HepG2 (cell line): ENCODE measurements at regions not wholly inside any gene's neighbourhood (a gene's known extent, or its start where the extent isn't known, plus 50 kb on each side); places are given as distances from the start of the nearest gene placed in this dataset.

ENCODE experiments used
- ATAC-seq: fragments of 200-7000 bp; cut with Tn5 transposase; 3 replicates; pipeline ENCODE4 v1.9.1; 2020; ENCODE audit warnings: mild to moderate bottlenecking, moderate library complexity
- BruUV-seq: library from RNA; stranded (reverse); fragments of 400-500 nt; replicated peaks from 2 replicates; lab custom pipeline; 2021; lab: Mats Ljungman, UMichigan
- CTCF ChIA-PET: fragments of 300-600 bp; formaldehyde crosslinking; extraction: SDS; loops from one replicate; lab custom pipeline; 2021; ENCODE audit warnings: low total read pairs, inconsistent platforms, low intra/inter-chr PET ratio; lab: Yijun Ruan, JAX
- POLR2A ChIA-PET: fragments of 350-600 bp; sonication (Branson Sonifier 250); formaldehyde crosslinking; loops from one replicate; lab custom pipeline; 2020; ENCODE audit warnings: antibody characterized with exemption, inconsistent platforms; lab: Yijun Ruan, JAX
- DNase-seq: peaks from one replicate; pipeline ENCODE4 v3.0.0-alpha.2; 2015; ENCODE audit warnings: low spot score
- FAIRE-seq: peaks from 3 replicates; lab custom pipeline; 2011; peaks lifted over from hg19 to GRCh38; lab: Jason Lieb, UNC
- H2AFZ ChIP-seq: one replicate; pipeline ENCODE4 v1.6.1; 2011; ENCODE audit warnings: low read length, inconsistent platforms
- H3K27ac ChIP-seq: fragments of 300-600 bp; 3 replicates; pipeline ENCODE4 v1.8.0; 2011; ENCODE audit warnings: mixed run types, mild to moderate bottlenecking, mixed read lengths, low read length, inconsistent platforms; ENCODE audit not compliant: insufficient read depth; ENCODE audit errors: extremely low read length
- H3K27me3 ChIP-seq, 2 experiments: fragments of 200-600 bp in 1 of 2; 2 replicates in 1 of 2; 3 replicates in 1 of 2; pipeline versions ENCODE4 v1.6.0 to v1.8.0; 2011; ENCODE audit warnings: low read length in 2 of 2, mild to moderate bottlenecking in 2 of 2, moderate library complexity in 2 of 2, inconsistent platforms in 1 of 2; ENCODE audit not compliant: insufficient read depth in 2 of 2, control insufficient read depth in 1 of 2
- H3K36me3 ChIP-seq, 2 experiments: fragments of 200-600 bp in 1 of 2; replicated peaks in 1 of 2; 2 replicates in 1 of 2; 3 replicates in 1 of 2; pipeline versions ENCODE4 v1.5.1 to v1.8.0; 2011; ENCODE audit warnings: low read length in 2 of 2, inconsistent platforms in 1 of 2; ENCODE audit not compliant: insufficient read depth in 2 of 2, control insufficient read depth in 1 of 2
- H3K4me1 ChIP-seq: 2 replicates; pipeline ENCODE4 v1.5.1; 2012; ENCODE audit warnings: low read length, inconsistent platforms; ENCODE audit not compliant: insufficient read depth
- H3K4me2 ChIP-seq: 2 replicates; pipeline ENCODE4 v1.6.0; 2011; ENCODE audit warnings: low read depth, low read length, inconsistent platforms
- H3K4me3 ChIP-seq, 3 experiments: fragments of 200-600 bp in 1 of 3; sonication (generic), shearing (Covaris generic) in 1 of 3; replicated peaks in 1 of 3; 2 replicates each; pipeline ENCODE4 v1.5.1; 2011 to 2016; ENCODE audit warnings: low read length in 3 of 3, inconsistent platforms in 2 of 3, low read depth in 2 of 3, mild to moderate bottlenecking in 2 of 3, control low read depth in 1 of 3, mixed read lengths in 1 of 3; ENCODE audit not compliant: insufficient read depth in 1 of 3
- H3K79me2 ChIP-seq: one replicate; pipeline ENCODE4 v1.6.1; 2011; ENCODE audit warnings: low read length, inconsistent platforms; ENCODE audit not compliant: insufficient read depth
- H3K9ac ChIP-seq: 2 replicates; pipeline ENCODE4 v1.6.0; 2011; ENCODE audit warnings: mild to moderate bottlenecking, low read depth, low read length, inconsistent platforms; ENCODE audit not compliant: insufficient read depth
- H3K9me3 ChIP-seq: 2 replicates; pipeline ENCODE4 v1.5.1; 2012; ENCODE audit warnings: mild to moderate bottlenecking, low read length
- H4K20me1 ChIP-seq: 2 replicates; pipeline ENCODE4 v1.6.0; 2011; ENCODE audit warnings: inconsistent platforms, mild to moderate bottlenecking, low read length, moderate library complexity; ENCODE audit not compliant: insufficient read depth
- AHR ChIP-seq: IDR thresholded peaks from 2 replicates; pipeline ENCODE4 v1.6.1; 2018; ENCODE audit warnings: missing genetic modification reagents, missing compliant biosample characterization
- FOXA3 ChIP-seq: IDR thresholded peaks from 2 replicates; pipeline ENCODE4 v1.6.1; 2016; ENCODE audit warnings: missing genetic modification reagents, missing compliant biosample characterization
- KLF13 ChIP-seq: sonication (generic); formaldehyde crosslinking; IDR thresholded peaks from 2 replicates; pipeline ENCODE4 v1.4.0; 2020; ENCODE audit warnings: mild to moderate bottlenecking, missing genetic modification reagents
- SMARCE1 ChIP-seq: fragments of 450-650 bp; IDR thresholded peaks from 2 replicates; pipeline ENCODE4 v1.6.1; 2017; ENCODE audit warnings: borderline replicate concordance
- ZNF251 ChIP-seq: sonication (generic); formaldehyde crosslinking; IDR thresholded peaks from 2 replicates; pipeline ENCODE4 v1.9.0; 2021; ENCODE audit warnings: mild to moderate bottlenecking, missing genetic modification reagents
- ZNF335 ChIP-seq: sonication (generic); formaldehyde crosslinking; IDR thresholded peaks from 2 replicates; pipeline ENCODE4 v1.4.0; 2020; ENCODE audit warnings: missing genetic modification reagents
- ZNF567 ChIP-seq: sonication (generic); formaldehyde crosslinking; IDR thresholded peaks from 2 replicates; pipeline ENCODE4 v1.8.1; 2023; ENCODE audit warnings: mild to moderate bottlenecking, missing genetic modification reagents, borderline replicate concordance
- WGBS: methylation state at CpG from one replicate; pipeline ENCODE4 v1.1.6; 2017; ENCODE audit warnings: low lambda C conversion rate; 5-methylcytosine and 5-hydroxymethylcytosine counted together
- in situ Hi-C: cut with HindIII; loops from 2 replicates; pipeline ENCODE4 v1.10.0; 2017; ENCODE audit warnings: low pct_unique_long_range_greater_than_20kb; ENCODE audit not compliant: extremely low pct_ligation_motif_present
- intact Hi-C: fragments of 100-400 bp; cut with micrococcal nuclease; formaldehyde crosslinking; loops from one replicate; pipeline ENCODE4 v1.10.0; 2022; ENCODE audit not compliant: unreplicated experiment
- TF ChIP-seq, protein P1 (sequence below): sonication (generic); formaldehyde crosslinking; IDR thresholded peaks from 2 replicates; pipeline ENCODE4 v1.4.0; 2020; ENCODE audit warnings: mild to moderate bottlenecking, missing genetic modification reagents

DNA sequence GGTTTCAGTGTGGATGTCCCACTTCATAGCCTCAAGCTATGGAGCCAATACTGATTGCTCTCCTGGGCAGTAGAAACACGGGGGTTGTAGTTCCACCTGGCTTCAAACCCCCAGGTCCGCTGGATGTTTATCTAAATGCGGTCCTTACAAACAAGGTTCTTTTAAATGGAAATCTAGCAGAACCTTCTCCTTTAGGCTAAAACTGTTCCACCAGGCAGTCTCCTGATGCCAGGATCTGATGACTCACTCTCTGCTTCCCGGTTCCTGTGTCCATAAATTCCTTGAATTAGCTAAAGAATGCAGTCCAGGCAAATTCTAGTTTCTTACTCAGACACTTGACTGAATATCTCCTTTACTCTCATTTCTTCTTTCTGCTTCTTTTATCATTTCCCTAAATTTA, 108.4 kb upstream of the FAM3C start:
- H3K9ac ChIP-seq, result no peak overlapping the region
- no peak overlapping the region for H2AFZ ChIP-seq
- no peaks in the 10 kb centered on the region for H3K79me2 ChIP-seq
- in situ Hi-C loops (no loop called here), intact Hi-C loops (no loop called here)
- H3K4me1 ChIP-seq, result no peaks in the 10 kb centered on the region
- no peaks in the 10 kb centered on the region for H3K27me3 ChIP-seq
- no peak overlapping the region for H3K4me3 ChIP-seq
- CTCF ChIA-PET, result no interaction called here
- WGBS, result 0% methylated on average over 3 of the region's 4 CpGs
- no peak for DNase-seq
- no peak for ATAC-seq
- peaks cover 33% of the 10 kb centered on the region for H3K9me3 ChIP-seq
- no peak overlapping the region for H3K27ac ChIP-seq
- H3K36me3 ChIP-seq, result no peaks in the 10 kb centered on the region
- BruUV-seq, result no TSS peak
- FAIRE-seq, result no peak
- TF ChIP-seq ZNF567 (no peak), FOXA3 (CRISPR knock-in tag) (no peak)
- POLR2A ChIA-PET, result no interaction called here
- no peak overlapping the region for H3K4me2 ChIP-seq
- no peaks in the 10 kb centered on the region for H4K20me1 ChIP-seq

DNA sequence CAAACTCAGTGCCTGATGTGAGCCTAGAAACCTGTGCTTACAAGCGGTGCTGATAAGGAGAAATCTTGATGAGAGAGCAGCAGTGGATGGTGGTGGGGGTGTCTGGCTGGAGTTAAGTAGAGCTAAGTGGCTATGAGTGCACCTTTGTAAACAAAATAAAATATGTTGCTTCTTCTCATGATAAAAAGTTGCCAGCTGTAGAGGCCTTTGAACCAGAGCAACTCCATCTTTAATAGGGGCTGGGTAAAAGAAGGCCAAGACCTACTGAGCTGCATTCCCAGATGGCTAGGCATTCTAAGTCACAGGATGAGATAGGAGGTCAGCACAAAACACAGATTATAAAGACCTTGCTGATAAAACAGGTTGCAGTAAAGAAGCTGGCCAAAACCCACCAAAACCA, 107.6 kb upstream of the FAM3C start:
- intact Hi-C loops (no loop called here), in situ Hi-C loops (no loop called here)
- Histone ChIP-seq H3K27me3 (no peaks in the 10 kb centered on the region), H3K9ac (no peak overlapping the region), H3K27ac (no peak overlapping the region), H3K79me2 (no peaks in the 10 kb centered on the region), H2AFZ (no peak overlapping the region), H4K20me1 (no peaks in the 10 kb centered on the region), H3K36me3 (no peaks in the 10 kb centered on the region), H3K4me1 (no peaks in the 10 kb centered on the region), H3K4me2 (no peak overlapping the region)
- WGBS, result 39% methylated on average over 1 of the region's 1 CpG
- no TSS peak for BruUV-seq
- ChIA-PET CTCF (no interaction called here), POLR2A (no interaction called here)
- DNase-seq (no peak), FAIRE-seq (no peak)
- TF ChIP-seq ZNF251 (CRISPR knock-in tag) (no peak), KLF13 (CRISPR knock-in tag) (no peak), SMARCE1 (no peak), ZNF335 (CRISPR knock-in tag) (no peak), ZNF567 (no peak), AHR (no peak)
- TF ChIP-seq, protein P1, sequence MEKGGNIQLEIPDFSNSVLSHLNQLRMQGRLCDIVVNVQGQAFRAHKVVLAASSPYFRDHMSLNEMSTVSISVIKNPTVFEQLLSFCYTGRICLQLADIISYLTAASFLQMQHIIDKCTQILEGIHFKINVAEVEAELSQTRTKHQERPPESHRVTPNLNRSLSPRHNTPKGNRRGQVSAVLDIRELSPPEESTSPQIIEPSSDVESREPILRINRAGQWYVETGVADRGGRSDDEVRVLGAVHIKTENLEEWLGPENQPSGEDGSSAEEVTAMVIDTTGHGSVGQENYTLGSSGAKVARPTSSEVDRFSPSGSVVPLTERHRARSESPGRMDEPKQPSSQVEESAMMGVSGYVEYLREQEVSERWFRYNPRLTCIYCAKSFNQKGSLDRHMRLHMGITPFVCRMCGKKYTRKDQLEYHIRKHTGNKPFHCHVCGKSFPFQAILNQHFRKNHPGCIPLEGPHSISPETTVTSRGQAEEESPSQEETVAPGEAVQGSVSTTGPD, result no peak
- TF ChIP-seq, all 625 proteins: peak for 0
- no peak for ATAC-seq
- Histone ChIP-seq H3K4me3 (no peak overlapping the region), H3K9me3 (peaks cover 30% of the 10 kb centered on the region)
